AG20443 (cell line): ENCODE measurements at regions not wholly inside any gene's neighbourhood (a gene's known extent, or its start where the extent isn't known, plus 50 kb on each side); places are given as distances from the start of the nearest gene placed in this dataset.
A peak's percentile ranks its signal among the peaks of the same experiment; 100 is the strongest.
"Not testable (repeated sequence)": the region's sequence is repeated elsewhere in the genome, so short reads cannot be mapped to it uniquely, and the experiment has no call there.

Experiments used
- DNase-seq: peaks from one replicate; pipeline ENCODE4 v3.0.0; 2012; ENCODE audit warnings: low spot score, mixed read lengths

DNA sequence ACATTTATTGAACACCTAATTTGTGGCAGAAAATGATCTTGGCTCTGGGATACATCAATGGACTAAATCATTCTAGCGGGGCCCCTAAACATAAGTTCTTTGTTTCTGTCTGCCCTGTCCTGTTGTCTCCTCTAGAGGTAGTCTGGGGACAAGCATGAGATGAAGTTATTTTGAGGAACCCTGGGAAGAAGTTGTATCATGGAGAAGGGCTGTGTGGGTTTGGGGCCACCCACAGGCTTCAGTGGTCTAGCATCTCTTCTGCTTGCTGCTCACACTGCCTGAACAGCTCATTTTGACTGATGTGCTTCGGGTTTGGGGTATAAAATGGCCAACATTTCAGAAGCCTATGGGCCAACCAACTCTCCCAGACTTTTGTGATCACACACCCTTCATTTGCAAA is 50.3 kb upstream of the OSBPL11 start:
- no peak for DNase-seq

- DNase-seq = no peak
These were observed 51.3 kb upstream of the OSBPL11 start for GRCh38 chr3:125646581-125646980.

DNA sequence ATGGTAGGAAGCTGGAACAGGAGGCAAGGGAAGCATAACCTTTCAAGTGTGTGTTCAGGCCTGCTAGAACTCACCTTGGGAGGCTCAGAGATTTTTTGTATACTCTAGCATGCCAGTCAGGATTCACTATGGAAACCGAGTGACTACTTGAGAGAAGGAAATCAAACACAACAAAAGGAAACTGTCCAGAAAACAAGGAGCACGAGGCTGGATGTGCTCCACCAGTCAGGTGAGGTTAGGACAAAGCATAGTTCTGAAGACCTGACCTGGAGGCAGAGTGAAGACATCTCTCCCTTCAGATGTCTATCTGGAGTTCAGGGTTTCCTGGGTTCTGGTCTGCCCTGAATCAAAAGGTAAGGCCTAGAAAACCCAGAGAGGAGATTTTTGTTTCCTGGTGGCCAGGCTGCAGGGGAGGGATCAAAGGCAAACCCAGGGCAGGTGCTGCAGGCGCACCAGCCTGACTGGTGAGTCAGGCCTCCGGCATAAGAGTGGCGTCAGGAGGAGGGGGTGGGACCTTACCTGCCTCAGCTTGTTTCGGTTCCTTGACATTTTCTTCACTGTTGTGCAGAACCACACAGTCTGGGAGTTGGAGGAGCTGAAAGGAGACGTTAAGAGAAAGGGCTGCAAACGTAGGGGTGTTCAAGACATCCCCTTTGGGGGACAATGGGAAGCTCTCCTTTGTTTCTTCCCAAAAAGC is 52.2 kb upstream of the OSBPL11 start:
- DNase-seq = no peak

DNA sequence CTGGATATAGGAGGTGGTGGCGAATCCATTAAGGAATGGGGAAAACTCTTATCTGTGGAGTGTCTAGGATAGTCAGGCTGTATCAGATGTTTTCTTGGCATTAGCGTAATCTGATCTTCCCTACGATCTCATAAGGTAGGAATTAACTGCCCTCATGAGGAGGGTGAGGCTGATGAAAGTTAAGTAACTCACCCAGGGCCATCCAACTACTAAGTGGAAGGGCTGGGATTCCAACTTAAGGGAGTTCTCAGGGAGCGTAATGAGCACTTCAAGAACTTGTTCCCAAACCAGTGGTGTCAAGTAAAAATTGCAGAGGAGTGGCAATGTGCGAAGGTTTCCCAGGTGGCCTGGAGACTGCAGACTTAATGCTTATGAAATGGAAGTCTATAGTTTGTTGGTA is 55.9 kb upstream of the OSBPL11 start:
- no peak for DNase-seq

GRCh38 chr3:125652349-125652748 is 57.1 kb upstream of the OSBPL11 start:
- no peak for DNase-seq

DNA sequence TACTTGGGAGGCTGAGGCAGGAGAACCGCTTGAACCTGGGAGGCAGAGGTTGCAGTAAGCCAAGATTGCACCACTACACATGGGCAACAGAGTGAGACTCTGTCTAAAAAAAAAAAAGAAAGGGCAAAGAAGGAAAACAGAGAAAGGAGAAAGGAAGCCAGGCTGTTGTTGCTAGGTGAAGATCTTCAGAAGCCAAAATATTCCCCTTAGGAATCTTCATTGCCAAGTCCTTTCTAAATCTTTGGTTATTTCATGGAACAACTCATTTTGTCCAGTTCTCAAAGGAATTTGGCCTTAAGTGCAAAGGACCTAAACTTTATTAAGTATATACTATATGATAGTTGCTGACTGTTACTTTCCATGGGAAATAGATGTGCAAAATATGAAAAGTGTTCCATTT is 59.2 kb upstream of the OSBPL11 start:
- DNase-seq = no peak

GRCh38 chr3:125662675-125663074 is 67.4 kb upstream of the OSBPL11 start:
- no peak for DNase-seq

- DNase-seq = no peak
These were observed 75.1 kb upstream of the OSBPL11 start for GRCh38 chr3:125670352-125670751.

- DNase-seq = no peak
These were observed 75.6 kb upstream of the OSBPL11 start for GRCh38 chr3:125670945-125671344.

GRCh38 chr3:125671461-125672243 is 76.4 kb upstream of the OSBPL11 start:
- no peak for DNase-seq

- no peak for DNase-seq
These were observed 80.5 kb upstream of the OSBPL11 start for GRCh38 chr3:125675791-125676190.

DNA sequence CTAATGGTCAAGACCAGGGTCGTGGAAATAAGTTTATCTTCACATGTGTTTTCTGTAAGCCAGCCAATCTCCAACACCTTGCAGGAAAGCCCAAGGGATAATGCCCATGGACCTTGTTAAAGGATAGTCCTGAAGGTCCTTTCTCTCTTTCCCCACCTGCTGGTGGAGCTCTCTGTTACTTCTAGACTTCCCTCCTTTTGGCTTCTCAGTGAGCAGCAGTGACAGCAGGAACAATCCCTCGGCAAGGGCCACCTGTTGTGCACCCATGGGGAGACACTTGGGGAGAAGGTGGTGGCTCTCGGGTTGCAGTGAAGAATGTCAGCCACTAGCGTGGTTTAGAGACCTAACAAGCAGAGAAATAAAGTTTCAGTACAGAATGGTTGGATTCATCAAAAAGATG is 84.0 kb upstream of the OSBPL11 start:
- no peak for DNase-seq

GRCh38 chr3:125681146-125681545 is 85.8 kb upstream of the OSBPL11 start:
- DNase-seq = no peak

DNA sequence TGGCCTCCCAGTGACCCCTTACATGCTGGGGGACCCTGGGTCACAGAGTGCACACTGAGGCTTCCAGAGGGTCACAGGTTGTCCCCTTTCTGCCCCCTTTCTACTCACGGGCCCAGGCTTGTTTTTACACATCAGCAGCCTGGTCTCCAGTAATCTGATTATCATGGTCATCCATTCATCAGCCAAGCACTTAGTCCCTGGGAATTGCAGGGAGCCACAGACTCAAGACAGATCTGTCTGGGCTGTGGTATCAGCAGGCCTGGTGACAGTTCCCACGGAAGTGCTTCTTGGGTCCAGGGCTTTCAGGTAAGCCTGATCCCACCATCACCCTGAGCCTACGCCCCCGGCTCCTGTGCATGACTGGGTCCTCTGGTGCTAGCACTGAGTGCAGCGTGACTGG is 86.6 kb upstream of the OSBPL11 start:
- DNase-seq = not testable (repeated sequence)

DNA sequence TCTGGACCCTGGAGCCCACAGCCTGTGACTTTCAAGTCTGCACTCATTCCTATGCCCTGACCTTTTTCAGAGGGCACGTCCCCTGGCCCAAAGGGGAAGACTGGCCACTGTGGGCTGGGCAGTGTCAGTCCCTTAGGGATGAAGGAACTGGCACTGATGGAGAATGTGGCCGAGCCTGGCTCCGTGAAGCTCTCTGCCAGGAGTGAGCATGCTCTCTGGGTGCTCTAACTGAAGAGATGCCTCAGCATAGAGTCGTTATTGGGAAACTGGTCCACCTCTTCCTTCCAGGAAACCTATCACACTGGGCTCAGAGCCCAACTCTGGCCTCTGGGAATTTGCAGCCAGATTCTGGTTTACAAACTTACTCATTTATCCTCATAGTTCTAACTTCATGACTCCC is 87.3 kb upstream of the OSBPL11 start:
- DNase-seq = peak; percentile 29

- DNase-seq = no peak
These were observed 88.0 kb upstream of the OSBPL11 start for GRCh38 chr3:125683067-125683829.

GRCh38 chr3:125684199-125684598 is 88.9 kb upstream of the OSBPL11 start:
- DNase-seq = no peak

GRCh38 chr3:125685741-125686140 is 90.4 kb upstream of the OSBPL11 start:
- DNase-seq = not testable (repeated sequence)

- DNase-seq = no peak
These were observed 97.1 kb upstream of the OSBPL11 start for GRCh38 chr3:125692361-125692760.

DNA sequence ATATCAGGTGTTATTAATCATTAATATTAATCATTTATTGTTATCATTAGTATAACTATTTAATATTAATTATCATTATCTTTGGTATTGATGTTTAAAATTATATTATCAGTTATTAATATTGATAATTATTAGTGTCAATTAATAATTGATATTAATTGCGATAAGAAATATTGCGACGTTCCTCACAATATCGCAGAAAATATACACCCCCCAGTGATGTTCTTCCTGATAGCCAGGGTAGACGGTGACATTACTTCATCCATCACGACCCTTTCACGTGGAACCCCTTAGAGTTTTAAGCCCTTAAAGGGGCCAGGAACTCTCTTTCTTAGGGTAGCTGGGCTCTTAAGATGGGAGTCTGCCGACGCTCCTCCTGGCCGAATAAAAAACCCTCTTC is 98.6 kb upstream of the OSBPL11 start:
- no peak for DNase-seq

DNA sequence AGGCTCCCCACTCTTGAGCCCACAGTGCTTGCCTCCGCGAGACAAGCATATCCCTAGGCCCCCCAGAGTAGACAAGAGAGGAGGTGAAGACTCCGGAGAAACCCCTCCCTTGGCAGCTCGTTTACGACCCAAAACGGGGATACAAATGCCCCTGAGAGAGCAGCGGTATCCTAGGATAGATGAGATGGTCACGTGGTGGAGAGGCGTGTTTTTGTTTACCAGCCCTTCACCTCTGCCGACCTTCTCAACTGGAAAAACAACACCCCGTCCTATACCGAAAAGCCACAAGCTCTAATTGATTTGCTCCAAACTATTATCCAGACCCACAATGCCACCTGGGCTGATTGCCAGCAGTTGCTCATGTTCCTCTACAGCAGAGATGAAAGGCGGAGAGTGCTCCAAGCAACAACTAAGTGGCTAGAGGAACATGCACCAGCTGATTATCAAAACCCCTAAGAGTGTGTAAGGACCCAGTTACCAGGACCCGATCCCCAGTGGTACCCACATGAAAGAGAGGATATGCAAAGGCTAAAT is 99.5 kb upstream of the OSBPL11 start:
- no peak for DNase-seq

- no peak for DNase-seq
These were observed 100.4 kb upstream of the OSBPL11 start for GRCh38 chr3:125695688-125696087.

DNA sequence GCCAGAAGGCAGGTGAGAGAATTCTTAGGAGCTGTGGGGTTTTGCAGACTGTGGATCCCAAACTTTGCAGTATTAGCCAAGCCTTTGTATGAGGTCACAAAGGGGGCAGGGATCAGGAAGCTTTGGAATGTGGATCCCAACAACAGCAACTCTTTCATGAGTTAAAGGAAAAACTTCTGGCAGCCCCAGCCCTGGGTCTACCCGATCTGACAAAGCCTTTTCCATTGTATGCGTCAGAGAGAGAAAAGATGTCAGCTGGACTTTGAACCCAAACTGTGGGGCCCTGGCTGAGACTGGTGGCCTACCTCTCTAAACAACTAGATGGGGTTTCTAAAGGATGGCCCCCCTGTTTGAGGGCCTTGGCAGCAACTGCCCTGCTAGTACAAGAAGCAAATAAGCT is 101.8 kb upstream of the OSBPL11 start:
- not testable (repeated sequence) for DNase-seq
